H9 (cell line): ENCODE measurements at regions not wholly inside any gene's neighbourhood (a gene's known extent, or its start where the extent isn't known, plus 50 kb on each side); places are given as distances from the start of the nearest gene placed in this dataset.

Source experiments
- DNase-seq: peaks from one replicate; pipeline ENCODE4 v3.0.0-alpha.2; 2017
- H2AFZ ChIP-seq: one replicate; pipeline ENCODE4 v1.6.1; 2013; ENCODE audit warnings: mild to moderate bottlenecking, low read length, control low read depth, moderate library complexity
- H2AK5ac ChIP-seq: 2 replicates; pipeline ENCODE4 v1.6.1; 2013; ENCODE audit warnings: low read length, control low read depth, mixed read lengths; ENCODE audit not compliant: insufficient read length
- H2BK120ac ChIP-seq: one replicate; pipeline ENCODE4 v1.6.1; 2013; ENCODE audit warnings: low read depth, mild to moderate bottlenecking, low read length, control low read depth, inconsistent platforms; ENCODE audit not compliant: poor library complexity, severe bottlenecking
- H2BK12ac ChIP-seq: 2 replicates; pipeline ENCODE4 v1.6.1; 2013; ENCODE audit warnings: low read length, control low read depth, mixed read lengths, low read depth; ENCODE audit not compliant: insufficient read length
- H2BK15ac ChIP-seq: 2 replicates; pipeline ENCODE4 v1.6.1; 2013; ENCODE audit warnings: low read depth, low read length, control low read depth
- H2BK20ac ChIP-seq: one replicate; pipeline ENCODE4 v1.6.1; 2013; ENCODE audit warnings: low read depth, mild to moderate bottlenecking, low read length, control low read depth, inconsistent platforms; ENCODE audit not compliant: poor library complexity, severe bottlenecking
- H2BK5ac ChIP-seq: 2 replicates; pipeline ENCODE4 v1.6.1; 2013; ENCODE audit warnings: low read length, control low read depth, mixed read lengths; ENCODE audit not compliant: insufficient read length
- H3K14ac ChIP-seq: 2 replicates; pipeline ENCODE4 v1.6.1; 2013; ENCODE audit warnings: low read length, control low read depth; ENCODE audit not compliant: insufficient read depth
- H3K18ac ChIP-seq: 2 replicates; pipeline ENCODE4 v1.6.1; 2013; ENCODE audit warnings: low read depth, mild to moderate bottlenecking, mixed read lengths, low read length, control low read depth; ENCODE audit not compliant: insufficient read length
- H3K23ac ChIP-seq: 2 replicates; pipeline ENCODE4 v1.6.1; 2013; ENCODE audit warnings: low read length, control low read depth, mixed read lengths, low read depth; ENCODE audit not compliant: insufficient read length
- H3K23me2 ChIP-seq: 2 replicates; pipeline ENCODE4 v1.6.1; 2013; ENCODE audit warnings: low read depth, mild to moderate bottlenecking, mixed read lengths, low read length, control low read depth; ENCODE audit not compliant: insufficient read length, poor library complexity, severe bottlenecking
- H3K27ac ChIP-seq: 2 replicates; pipeline ENCODE4 v1.5.1; 2013; ENCODE audit warnings: low read length, control low read depth, mixed read lengths, low read depth; ENCODE audit not compliant: insufficient read length
- H3K27me3 ChIP-seq: 2 replicates; pipeline ENCODE4 v1.6.1; 2013; ENCODE audit warnings: low read length, control low read depth, inconsistent platforms; ENCODE audit not compliant: insufficient read depth
- H3K4ac ChIP-seq: 2 replicates; pipeline ENCODE4 v1.6.1; 2013; ENCODE audit warnings: low read depth, mild to moderate bottlenecking, control low read depth, inconsistent platforms, low read length, moderate library complexity
- H3K4me1 ChIP-seq: 2 replicates; pipeline ENCODE4 v1.6.1; 2013; ENCODE audit warnings: low read length, control low read depth, inconsistent platforms; ENCODE audit not compliant: insufficient read depth
- H3K4me2 ChIP-seq: 2 replicates; pipeline ENCODE4 v1.6.1; 2013; ENCODE audit warnings: low read length, control low read depth, mixed read lengths; ENCODE audit not compliant: insufficient read length, insufficient read depth
- H3K56ac ChIP-seq: 2 replicates; pipeline ENCODE4 v1.6.1; 2013; ENCODE audit warnings: low read depth, mild to moderate bottlenecking, mixed read lengths, low read length, control low read depth; ENCODE audit not compliant: insufficient read length
- H3K79me1 ChIP-seq: 2 replicates; pipeline ENCODE4 v1.6.1; 2013; ENCODE audit warnings: low read depth, mild to moderate bottlenecking, moderate library complexity, low read length, control low read depth, inconsistent platforms; ENCODE audit not compliant: insufficient read depth, poor library complexity, severe bottlenecking
- H3K79me2 ChIP-seq: 2 replicates; pipeline ENCODE4 v1.6.1; 2013; ENCODE audit warnings: low read length, control low read depth, inconsistent platforms; ENCODE audit not compliant: insufficient read depth
- H3K9ac ChIP-seq: 2 replicates; pipeline ENCODE4 v1.6.1; 2013; ENCODE audit warnings: low read length, control low read depth, mixed read lengths; ENCODE audit not compliant: insufficient read length; ENCODE audit errors: extremely low read depth
- H3K9me3 ChIP-seq: one replicate; pipeline ENCODE4 v1.6.1; 2013; ENCODE audit warnings: low read depth, low read length, inconsistent platforms; ENCODE audit not compliant: control insufficient read depth
- H3T11ph ChIP-seq: one replicate; pipeline ENCODE4 v1.6.1; 2013; ENCODE audit warnings: mild to moderate bottlenecking, low read length, control low read depth, inconsistent platforms
- H4K20me1 ChIP-seq: one replicate; pipeline ENCODE4 v1.6.1; 2013; ENCODE audit not compliant: control insufficient read depth, insufficient read length, insufficient read depth
- H4K5ac ChIP-seq: 2 replicates; pipeline ENCODE4 v1.6.1; 2013; ENCODE audit warnings: low read depth, mild to moderate bottlenecking, mixed read lengths, low read length, control low read depth; ENCODE audit not compliant: insufficient read length
- H4K8ac ChIP-seq: replicated peaks from 2 replicates; pipeline ENCODE4 v1.6.1; 2013; ENCODE audit warnings: low read length, control low read depth, mixed read lengths, low read depth; ENCODE audit not compliant: insufficient read length
- H4K91ac ChIP-seq: 2 replicates; pipeline ENCODE4 v1.6.1; 2013; ENCODE audit warnings: low read depth, mild to moderate bottlenecking, moderate library complexity, mixed read lengths, low read length, control low read depth; ENCODE audit not compliant: insufficient read length
- H3K27ac Mint-ChIP-seq, 3 experiments: 2 replicates in 2 of 3; 3 replicates in 1 of 3; pipeline ENCODE4 v1.8.0; 2020 to 2021; ENCODE audit warnings: mixed read lengths in 3 of 3, mild to moderate bottlenecking in 1 of 3, moderate library complexity in 1 of 3
- H3K27me3 Mint-ChIP-seq: 2 replicates; pipeline ENCODE4 v1.8.0; 2021; ENCODE audit warnings: low read depth, mild to moderate bottlenecking, moderate library complexity, mixed read lengths
- H3K36me3 Mint-ChIP-seq, 3 experiments: 2 replicates in 2 of 3; 3 replicates in 1 of 3; pipeline ENCODE4 v1.8.0; 2020 to 2021; ENCODE audit warnings: low read depth in 3 of 3, mixed read lengths in 3 of 3; ENCODE audit not compliant: insufficient read depth in 1 of 3
- H3K4me1 Mint-ChIP-seq, 2 experiments: 2 replicates each; pipeline ENCODE4 v1.8.0; 2020; ENCODE audit warnings: mixed read lengths in 2 of 2
- H3K4me3 Mint-ChIP-seq, 2 experiments: 2 replicates in 1 of 2; 3 replicates in 1 of 2; pipeline ENCODE4 v1.8.0; 2020 to 2021; ENCODE audit warnings: mild to moderate bottlenecking in 2 of 2, mixed read lengths in 2 of 2, moderate library complexity in 1 of 2
- H3K9me3 Mint-ChIP-seq, 2 experiments: 2 replicates in 1 of 2; 3 replicates in 1 of 2; pipeline ENCODE4 v1.8.0; 2020; ENCODE audit warnings: mild to moderate bottlenecking in 2 of 2, mixed read lengths in 2 of 2, moderate library complexity in 1 of 2
- WGBS: extraction: QIAGEN DNeasy Blood & Tissue Kit; methylation state at CpG from one replicate; pipeline ENCODE4 v1.1.7; 2013; ENCODE audit warnings: missing lambda C conversion rate, low lambda C conversion rate, mixed read lengths; ENCODE audit not compliant: insufficient read length; ENCODE audit errors: extremely low coverage; 5-methylcytosine and 5-hydroxymethylcytosine counted together
- TF ChIP-seq, protein P1 (sequence below): fragments of 200-600 bp; sonication (generic); conservative IDR thresholded peaks from 3 replicates; pipeline ENCODE4 v1.8.0; 2021; ENCODE audit warnings: antibody characterized with exemption, mild to moderate bottlenecking

- no peaks in the 10 kb centered on the region for H3K79me2 ChIP-seq
- H3K27me3 Mint-ChIP-seq, result peaks cover 26% of the 10 kb centered on the region
- H4K8ac ChIP-seq, result no peak overlapping the region
- H3K4me2 ChIP-seq, result no peak overlapping the region
- no CpG with 5 or more reads among the region's 4 CpGs for WGBS
- no peak overlapping the region for H3K27ac Mint-ChIP-seq
- H3K27ac ChIP-seq, result no peak overlapping the region
- no peaks in the 10 kb centered on the region for H3K4me1 Mint-ChIP-seq
- H3K9me3 Mint-ChIP-seq, result no peaks in the 10 kb centered on the region
- H3K36me3 Mint-ChIP-seq, result no peaks in the 10 kb centered on the region
- no peak overlapping the region for H3T11ph ChIP-seq
- H2BK12ac ChIP-seq, result no peak overlapping the region
- no peaks in the 10 kb centered on the region for H3K23me2 ChIP-seq
- no peak overlapping the region for H3K4ac ChIP-seq
- no peaks in the 10 kb centered on the region for H3K27me3 ChIP-seq
- H4K5ac ChIP-seq, result no peak overlapping the region
- H4K20me1 ChIP-seq, result no peaks in the 10 kb centered on the region
- H3K9ac ChIP-seq, result no peak overlapping the region
- H3K14ac ChIP-seq, result no peak overlapping the region
- no peak overlapping the region for H3K18ac ChIP-seq
- H3K9me3 ChIP-seq, result no peaks in the 10 kb centered on the region
- H4K91ac ChIP-seq, result no peak overlapping the region
- H2BK5ac ChIP-seq, result no peak overlapping the region
- no peak overlapping the region for H3K56ac ChIP-seq
- H2BK120ac ChIP-seq, result no peak overlapping the region
- H3K79me1 ChIP-seq, result no peaks in the 10 kb centered on the region
- no peak overlapping the region for H2AFZ ChIP-seq
- no peak overlapping the region for H2AK5ac ChIP-seq
- no peak overlapping the region for H3K23ac ChIP-seq
- no peaks in the 10 kb centered on the region for H3K4me1 ChIP-seq
- no peak overlapping the region for H3K4me3 Mint-ChIP-seq
- DNase-seq, result no peak
- TF ChIP-seq, protein P1, sequence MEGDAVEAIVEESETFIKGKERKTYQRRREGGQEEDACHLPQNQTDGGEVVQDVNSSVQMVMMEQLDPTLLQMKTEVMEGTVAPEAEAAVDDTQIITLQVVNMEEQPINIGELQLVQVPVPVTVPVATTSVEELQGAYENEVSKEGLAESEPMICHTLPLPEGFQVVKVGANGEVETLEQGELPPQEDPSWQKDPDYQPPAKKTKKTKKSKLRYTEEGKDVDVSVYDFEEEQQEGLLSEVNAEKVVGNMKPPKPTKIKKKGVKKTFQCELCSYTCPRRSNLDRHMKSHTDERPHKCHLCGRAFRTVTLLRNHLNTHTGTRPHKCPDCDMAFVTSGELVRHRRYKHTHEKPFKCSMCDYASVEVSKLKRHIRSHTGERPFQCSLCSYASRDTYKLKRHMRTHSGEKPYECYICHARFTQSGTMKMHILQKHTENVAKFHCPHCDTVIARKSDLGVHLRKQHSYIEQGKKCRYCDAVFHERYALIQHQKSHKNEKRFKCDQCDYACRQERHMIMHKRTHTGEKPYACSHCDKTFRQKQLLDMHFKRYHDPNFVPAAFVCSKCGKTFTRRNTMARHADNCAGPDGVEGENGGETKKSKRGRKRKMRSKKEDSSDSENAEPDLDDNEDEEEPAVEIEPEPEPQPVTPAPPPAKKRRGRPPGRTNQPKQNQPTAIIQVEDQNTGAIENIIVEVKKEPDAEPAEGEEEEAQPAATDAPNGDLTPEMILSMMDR, result no peak
- no peak overlapping the region for H2BK15ac ChIP-seq
- no peak overlapping the region for H2BK20ac ChIP-seq
Observed at GRCh38 chr2:35185861-35186412, 1169.6 kb upstream of the CRIM1 start.
